ENCODE measurements at regions not wholly inside any gene's neighbourhood (a gene's known extent, or its start where the extent isn't known, plus 50 kb on each side); places are given as distances from the start of the nearest gene placed in this dataset.

DNA sequence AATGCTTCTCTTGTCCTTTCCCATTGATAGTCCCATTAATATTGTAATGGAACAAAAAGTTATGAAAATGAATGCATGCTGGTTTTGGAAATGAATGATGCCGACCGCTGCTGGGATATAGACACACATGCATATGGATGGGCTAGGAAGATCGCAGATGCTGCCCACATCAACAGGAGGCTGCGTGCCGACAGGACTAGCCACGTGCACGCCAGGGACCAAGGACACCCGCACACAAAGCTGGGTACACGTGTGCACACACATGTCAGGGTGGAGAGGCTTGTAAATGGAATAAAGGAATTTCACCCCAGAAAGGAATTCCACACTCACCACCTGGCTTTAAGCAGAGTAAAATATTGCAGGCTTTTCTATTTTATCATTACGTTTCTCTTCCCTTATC is 153.8 kb upstream of the VASH1 start:
- no peak for DNase-seq

DNA sequence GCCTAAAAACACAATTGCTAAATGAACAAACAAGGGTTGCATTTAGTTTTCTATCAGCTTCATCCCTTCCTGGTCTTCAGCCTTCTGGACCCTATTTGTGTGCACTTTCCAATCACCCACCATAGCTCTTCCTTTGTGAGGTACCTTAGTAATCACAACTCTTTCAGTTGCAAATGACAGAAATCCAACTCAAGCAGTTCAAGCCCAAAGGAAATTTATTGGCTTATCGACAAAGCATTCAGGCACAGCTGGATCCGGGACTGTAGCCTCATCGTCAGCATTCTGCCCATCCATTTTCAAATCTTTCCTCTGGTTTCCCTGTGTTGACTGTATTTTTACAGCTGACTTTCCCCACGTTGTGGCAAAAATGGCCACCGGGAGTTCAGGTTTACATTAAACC is 148.6 kb upstream of the VASH1 start:
- DNase-seq = no peak

DNA sequence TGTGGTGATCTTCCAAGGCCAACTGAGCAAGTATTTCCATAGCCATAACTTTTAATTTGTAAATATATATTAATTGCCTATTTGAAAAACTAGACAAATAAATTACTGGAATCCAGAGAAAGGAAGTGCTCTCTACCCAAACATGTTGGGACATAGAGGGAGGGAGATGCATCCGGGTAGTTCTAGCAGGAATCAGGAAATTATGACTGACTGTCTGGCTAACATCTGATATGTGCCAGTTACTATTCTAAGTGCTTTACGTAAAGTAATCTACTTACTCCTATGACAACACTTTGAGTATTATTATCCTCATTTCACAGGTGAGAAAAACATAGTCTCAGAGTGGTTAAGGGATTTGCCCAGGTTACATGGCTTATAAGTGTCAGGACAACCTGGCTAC is 147.7 kb upstream of the VASH1 start:
- no peak for DNase-seq

DNA sequence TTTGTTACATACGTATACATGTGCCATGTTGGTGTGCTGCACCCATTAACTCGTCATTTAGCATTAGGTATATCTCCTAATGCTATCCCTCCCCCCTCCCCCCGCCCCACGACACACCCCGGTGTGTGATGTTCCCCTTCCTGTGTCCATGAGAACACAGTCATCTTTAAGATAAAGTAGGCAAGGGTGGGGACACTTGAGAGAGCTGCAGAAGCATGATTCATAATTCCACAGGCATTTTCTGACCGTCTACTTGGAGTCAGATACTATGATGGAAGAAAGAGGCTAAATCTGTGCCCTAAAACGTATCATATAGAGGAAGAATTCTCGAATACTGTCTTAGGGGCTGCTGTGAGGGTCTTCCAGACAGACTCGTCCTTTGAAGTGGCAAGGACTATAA is 145.9 kb upstream of the VASH1 start:
- no peak for DNase-seq

DNA sequence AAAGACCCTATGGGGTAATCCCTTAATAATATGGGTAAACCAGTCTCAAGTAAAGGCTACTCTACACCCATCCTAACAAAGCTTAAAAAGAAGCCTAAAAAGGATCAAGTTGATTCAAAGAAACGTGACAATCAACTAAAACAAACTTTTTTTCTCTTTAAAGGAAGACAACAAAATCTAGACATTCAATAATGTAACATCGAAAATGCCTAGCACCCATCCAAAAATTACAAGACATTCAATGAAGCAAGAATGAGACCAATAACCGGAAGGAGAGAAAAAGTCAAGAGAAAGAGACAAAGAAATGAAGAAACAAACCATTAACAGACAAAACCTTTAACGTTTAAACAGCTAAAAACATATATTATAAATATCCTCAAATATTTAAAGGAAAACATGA is 143.8 kb upstream of the VASH1 start:
- no peak for DNase-seq

DNA sequence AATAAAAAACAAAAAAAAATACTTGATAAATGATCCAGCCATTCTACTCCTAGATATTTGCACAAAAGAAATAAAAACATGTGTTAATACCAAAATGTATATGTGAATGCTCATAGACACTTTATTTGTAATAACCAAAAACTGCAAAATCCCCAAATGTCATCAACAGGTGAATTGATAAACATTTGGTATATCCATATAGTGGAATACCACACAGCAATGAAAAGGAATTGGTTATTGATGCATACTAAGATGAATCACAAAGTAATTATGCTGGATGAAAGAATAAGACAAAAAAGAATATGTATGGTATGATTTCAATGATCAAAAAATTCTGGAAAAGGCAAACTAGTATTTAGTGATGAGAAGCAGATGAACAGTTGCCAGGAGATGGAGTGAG is 124.7 kb upstream of the VASH1 start:
- DNase-seq = no peak

DNA sequence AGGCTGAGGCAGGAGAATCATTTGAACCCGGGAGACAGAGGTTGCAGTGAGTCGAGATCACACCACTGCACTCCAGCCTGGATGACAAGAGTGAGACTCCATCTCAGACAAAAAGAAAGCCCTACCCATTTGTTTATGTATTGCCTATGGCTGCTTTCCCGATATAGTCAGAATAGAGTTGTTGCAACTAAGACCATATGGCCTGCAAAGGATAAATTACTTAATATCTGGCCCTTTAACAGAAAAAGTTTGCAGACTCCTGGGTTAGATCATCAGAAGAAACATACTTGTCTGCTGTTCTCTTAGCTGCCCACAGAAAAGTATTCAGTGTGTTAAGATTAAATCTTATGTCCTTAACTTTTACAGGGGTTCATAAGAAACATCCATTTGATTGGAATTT is 122.4 kb upstream of the VASH1 start:
- DNase-seq = no peak

DNA sequence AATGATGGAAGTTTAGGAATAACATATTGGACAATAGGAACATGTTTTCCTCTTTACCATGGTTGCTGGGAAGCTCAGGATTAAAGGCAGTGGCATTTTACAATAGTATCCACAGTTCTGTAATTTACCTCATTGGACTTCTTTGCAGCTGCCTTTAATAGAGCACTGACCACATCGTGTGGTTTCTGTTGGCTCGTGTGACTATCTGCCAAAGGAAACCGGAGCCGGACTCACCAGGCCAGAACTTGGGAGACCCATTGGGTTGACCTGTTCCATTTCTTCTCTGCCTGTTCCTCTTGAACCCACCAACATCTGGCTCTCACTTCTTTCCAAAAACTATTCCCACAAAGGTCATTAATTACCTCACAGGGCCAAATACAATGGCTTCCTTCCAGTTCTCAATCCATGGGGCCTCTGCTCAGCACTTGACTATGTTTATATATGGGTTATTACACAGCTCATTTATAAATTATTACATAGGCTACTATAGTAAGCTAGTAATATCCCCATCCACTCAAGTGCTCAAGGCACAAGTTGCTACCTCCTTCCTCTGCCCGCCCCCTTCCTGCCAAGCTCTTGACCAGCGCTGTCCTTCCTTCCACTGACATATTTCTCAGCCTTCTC is 121.5 kb upstream of the VASH1 start:
- DNase-seq = no peak

DNA sequence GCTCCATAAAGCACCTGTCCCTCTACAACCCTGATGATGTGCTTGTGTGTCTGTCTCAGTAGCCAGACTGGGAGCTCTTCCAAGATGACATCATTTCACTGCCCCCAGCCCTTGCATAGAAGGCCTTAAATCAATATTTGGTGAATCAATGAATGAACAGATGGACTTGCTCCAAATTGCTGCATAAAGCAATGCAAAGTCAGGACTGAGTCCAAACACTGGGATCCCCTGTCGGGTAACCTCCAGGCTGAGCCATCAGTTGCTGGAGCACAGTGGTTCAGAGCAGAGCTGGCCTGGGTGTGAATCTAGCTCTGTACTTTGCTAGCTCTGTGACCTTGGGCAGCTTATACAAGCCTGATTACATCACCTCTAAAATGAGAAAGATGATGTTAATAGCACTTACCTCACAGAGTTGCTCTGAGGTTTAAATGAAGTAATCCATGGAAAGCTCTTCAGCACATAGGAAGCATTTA is 120.3 kb upstream of the VASH1 start:
- no peak for DNase-seq

DNA sequence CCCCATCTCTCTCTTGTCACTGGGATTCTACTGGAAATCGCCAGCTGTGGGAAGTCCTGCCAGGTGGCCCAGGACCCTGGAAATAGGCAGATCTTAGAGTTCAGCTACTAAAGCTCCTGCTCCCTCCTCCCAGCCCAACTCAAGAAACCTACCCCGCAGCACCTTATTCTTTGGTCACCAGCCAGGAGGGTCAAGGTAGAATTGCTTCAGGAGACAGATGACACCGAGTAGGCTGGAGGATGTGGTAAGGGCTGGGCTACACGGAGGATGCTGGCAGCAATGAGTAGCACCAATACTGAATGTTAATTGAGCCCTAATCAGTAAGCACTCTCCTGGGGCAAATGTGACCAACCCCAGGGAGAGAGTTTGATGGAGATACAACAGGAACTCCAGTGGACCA is 119.7 kb upstream of the VASH1 start:
- no peak for DNase-seq

DNA sequence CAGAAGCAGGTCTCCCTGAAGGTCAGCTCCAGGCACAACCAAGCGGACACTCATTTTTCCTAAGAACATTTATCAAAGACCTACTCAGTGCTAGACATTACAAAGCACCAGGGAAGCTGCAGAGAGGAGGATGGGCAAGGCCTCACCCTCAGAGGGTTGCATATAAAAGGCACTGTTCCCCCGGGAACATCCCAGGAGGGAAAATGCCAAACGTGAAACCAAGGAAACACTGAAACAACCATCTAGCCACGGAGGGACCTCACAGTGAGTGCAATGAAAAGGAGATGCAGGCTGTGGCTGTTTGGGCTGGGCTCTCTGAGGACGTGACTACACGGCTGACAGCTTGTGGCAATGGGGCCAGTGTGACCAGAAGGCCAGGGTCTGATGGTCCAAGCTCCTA is 117.4 kb upstream of the VASH1 start:
- no peak for DNase-seq

DNA sequence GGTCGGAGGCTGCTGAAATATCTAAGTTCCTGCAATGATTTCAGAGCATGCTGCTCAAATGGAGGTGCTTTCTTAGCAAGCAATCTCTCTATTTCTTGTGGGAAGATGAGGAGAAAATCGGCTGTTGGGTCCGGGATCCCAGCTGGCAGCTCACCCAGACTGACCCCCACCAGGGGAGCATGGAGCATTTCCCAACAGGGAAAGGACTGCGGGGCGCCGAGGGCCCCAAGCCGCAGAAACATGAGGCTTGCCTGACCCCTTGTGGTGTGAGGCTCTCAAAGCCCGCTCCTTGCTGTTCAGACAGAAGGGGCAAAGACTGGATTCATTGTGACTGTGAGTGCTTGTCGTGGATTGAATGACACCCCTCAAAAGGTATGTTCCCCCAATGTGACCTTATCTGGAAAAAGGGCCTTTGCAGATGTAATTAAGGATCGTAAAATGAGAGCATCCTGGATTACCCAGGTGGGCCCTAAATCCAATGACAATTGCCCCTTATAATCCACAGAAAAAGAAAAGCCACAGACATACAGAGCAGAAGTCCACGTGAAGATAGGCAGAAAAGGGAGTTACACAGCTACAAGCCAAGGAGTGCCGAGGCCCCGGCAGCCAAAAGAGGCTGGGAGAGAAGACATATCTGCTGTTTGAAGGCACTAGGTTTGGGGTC is 116.3 kb upstream of the VASH1 start:
- peak; percentile 28 for DNase-seq

DNA sequence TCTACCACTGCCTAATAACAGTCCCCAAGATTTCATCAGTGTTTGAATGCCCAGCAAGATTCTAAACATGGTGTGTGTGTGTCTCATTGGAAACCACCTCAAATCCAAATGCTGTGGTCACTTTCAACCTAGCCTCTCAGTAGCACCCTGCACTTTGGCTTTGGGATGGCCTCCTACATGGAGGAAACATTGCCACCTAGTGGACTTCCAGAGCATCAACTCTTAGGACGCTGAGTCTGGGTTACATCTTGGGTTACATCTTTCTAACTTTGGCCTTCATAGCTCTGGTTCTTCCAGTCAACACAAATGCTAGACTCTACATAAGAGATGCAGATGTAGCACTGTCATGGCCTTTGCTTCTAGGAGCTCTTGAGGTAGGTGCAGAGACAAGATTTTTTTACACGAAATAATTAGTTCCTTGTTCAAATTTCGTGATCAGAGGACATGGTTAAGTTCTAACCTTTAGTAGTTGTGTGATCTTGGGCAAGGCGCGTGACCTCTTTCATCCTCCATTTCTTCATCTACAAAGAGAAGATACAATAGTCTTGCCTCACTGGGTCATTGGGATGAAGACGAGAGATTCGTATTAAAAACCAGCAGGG is 113.5 kb upstream of the VASH1 start:
- peak; percentile 57 for DNase-seq

DNA sequence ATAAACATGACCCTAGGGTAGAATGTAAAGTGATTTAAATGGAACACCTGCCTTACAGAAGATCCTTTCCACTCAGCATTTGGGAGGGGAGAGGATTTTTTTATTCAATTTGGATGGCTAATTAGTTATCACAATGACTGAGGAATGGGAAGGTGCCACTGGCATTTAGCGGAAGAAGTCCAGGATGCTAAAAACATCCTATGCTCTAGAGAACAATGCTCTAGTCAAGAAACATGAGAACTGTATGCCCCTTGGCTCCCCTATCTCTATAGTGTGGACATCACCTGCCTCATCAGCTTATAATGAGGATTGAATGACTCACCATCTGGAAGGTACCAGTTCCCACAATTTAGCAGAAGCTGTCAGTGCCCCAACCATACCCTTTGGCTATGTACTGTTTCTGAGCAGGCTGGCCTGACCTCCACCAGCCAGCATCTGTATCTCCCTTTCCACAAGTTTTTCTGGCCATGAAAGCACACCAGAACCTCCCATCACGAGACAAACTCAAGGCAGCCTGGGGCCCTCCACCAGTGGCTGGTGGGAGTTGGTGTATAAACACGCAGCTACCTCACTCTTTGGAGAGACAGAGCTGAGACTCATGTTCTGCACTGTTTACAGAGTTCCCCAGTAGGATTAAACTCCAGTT is 109.7 kb upstream of the VASH1 start:
- no peak for DNase-seq

DNA sequence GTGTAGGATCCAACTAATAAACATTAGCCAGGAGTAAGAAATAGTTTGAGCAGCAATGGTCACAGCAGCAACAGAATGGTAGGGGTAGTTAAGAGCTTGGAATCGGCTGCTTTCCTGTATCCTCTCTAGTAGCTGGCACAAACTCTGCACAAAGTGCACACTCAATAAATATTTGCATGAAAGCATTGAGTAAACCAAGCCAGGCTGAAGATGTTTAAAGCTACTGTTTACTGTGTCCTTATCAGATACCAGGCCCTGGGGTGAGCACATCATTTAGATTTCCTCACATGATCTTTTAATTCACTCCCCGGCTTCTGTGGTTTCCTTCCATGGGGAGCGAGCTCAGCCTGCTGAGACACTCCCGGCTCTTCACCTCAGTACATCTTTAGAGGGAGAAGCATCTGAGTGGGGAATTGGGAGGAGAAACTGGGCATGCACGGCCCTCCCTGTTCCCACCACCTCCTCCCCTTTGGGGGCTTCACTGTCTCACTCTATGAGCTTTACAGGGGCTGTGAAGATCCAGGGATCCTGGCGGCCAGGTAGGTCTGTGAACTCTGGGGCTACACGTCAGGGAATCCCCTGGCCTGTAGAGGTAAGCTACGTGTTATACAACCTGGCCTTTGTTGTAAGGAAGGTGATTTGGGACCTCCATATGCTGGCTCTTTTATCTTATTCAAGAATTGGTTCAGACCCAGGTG is 107.2 kb upstream of the VASH1 start:
- DNase-seq = no peak

DNA sequence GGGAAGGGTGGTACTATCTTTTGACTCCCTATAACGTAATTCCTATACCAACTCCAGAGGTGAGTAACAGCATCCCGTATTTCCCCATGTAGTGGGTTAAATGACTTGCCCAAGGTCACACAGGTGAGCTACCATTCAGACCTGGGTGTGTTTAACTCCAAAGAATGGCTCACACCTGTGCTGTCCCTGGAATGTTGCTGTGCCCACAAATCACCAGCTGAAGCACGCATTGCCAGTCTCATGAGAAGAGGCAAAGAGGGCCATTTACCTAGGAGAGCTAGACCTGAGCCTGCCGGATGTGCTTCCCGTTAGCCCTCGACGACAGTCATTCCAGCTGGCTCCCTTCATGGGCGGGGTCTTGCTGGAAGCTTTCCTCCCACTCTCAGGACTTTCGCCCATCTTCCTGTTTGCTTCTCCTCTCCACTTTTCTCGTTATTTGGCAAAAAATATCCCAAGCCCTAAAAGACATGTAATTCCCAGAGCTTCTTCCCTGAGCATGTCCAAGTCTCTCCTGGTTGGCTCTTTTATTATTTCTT is 106.6 kb upstream of the VASH1 start:
- DNase-seq = no peak

DNA sequence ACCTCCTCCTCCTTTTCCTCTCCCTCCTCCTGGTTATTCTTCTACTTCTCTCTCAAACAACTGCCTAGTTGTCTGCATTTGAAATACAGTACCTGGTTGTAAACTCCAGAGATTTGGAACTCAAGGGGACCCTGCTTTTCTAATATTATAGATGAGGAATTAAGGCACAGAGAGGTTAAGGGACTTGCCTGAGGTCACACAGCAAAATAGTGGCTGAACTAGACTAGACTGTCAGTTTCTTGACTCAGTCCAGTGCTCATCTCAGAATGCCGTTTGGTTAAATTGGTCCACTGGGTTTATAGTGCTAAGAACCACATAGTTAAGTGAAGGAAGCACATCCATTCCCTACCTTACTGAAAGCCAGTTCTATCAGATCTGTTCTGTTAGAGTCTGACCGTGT is 105.9 kb upstream of the VASH1 start:
- DNase-seq = no peak

DNA sequence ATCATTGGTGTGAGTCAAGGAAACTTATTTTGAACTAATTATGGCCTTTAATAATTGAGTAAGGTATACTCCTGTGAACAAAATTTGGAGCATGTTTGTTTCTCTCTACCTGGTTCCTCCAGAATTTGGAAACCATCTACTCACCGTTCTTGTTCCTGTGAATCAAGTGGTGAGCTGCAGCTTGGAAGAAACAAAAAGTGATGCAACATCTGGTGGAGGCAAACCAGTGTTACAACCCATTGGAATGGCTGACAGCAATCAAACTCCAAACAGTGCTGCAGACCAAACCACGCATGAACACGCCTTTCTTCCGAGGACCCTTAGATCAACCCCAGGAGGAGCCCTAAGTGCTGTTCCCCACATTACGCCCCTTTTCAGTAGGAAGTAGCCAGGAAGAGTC is 104.7 kb upstream of the VASH1 start:
- no peak for DNase-seq

DNA sequence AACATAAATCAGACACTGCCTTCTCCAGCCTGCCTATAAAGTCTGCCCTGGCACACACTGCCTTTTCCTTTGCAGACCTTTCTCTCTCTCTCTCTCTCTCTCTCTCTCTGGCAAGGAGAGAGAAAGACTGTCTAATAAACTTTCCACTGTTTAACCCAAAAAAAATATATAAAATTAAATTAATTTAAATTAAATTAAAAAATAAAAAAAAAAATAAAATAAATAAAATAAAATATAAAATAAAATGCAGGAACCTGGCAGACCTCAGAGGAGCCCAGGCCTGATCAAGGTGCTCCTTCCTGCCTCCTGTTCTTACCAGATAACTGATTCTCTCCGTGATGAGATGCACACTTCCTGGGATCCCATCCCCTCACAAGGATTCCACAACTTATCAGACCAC is 103.9 kb upstream of the VASH1 start:
- DNase-seq = no peak

DNA sequence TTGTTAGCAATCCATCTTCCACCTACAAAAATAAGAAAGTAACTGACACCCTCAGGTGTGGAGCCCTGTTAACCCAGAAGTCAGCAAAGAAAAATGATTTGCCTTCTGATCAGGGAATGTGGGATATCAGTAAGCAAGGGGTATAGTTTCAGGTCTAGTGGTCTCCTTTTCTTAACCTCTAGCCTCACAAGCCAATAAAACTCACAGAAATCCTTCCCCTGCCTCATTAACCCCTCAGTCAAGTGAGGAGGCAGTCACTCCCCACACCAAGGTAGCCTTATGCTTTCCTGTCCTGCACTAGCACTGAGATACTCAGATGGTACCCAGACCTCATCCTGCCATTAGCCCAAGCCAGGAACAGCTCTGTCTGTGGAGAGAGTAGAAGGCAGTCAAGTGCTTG is 103.4 kb upstream of the VASH1 start:
- no peak for DNase-seq

DNA sequence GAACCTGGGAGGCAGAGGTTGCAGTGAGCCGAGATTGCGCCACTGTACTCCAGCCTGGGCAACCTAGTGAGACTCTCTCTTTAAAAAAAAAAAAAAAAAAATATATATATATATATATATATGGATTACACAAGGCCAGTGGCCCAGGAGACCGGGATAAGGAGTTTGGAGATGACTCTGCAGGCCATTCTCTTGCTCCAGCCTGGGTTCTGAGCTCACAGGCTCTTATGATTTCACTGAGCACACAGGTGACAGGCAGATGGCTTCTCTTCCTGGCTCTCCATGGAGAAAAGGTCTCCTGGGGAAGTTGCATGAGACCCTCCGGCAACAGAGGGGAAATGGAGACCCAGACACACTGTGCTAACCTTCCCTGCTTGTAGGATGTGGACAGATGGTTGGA is 98.7 kb upstream of the VASH1 start:
- DNase-seq = no peak

DNA sequence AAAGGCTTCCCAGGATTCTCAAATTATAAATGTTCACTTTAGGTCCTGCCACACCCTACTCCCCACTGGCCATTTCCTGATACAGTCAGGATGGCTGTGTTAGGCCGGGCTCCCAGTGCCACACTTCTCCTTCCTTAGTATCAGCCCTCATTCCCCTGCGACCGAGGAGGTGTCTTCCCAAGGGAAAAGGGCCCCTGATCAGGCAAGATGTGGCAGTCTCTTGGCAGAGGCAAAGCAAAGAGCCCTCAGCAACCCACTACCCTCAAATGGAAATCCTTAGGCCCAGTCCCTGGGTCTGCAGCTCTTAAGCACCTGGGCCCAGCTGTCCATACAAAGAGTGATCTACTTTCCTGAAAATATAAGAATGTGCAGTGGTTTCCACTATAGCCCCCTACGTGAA is 96.5 kb upstream of the VASH1 start:
- DNase-seq = no peak

DNA sequence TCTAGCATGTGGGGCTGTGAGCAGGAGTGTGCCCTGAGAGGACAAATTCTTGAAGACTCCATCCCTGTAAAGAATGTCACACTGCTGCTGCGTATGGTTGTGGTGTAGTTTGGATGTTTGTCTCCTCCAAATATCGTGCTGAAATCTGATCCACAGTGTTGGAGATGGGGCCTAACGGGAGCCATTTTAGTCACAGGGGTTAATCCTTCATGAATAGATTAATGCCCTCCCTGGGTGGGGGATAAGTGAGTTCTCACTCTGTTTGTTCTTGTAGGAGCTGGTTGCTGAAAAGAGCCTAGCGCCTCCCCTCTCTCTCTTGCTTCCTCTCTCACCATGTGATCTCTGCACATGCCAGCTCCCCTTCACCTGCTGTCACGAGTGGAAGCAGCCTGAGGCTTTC is 94.5 kb upstream of the VASH1 start:
- no peak for DNase-seq
